GM12878 (cell line): ENCODE measurements at regions not wholly inside any gene's neighbourhood (a gene's known extent, or its start where the extent isn't known, plus 50 kb on each side); places are given as distances from the start of the nearest gene placed in this dataset.

Source experiments
- ATAC-seq: fragments of 200-7000 bp; cut with Tn5 transposase; 3 replicates; pipeline ENCODE4 v1.9.1; 2020; ENCODE audit warnings: mild to moderate bottlenecking, moderate library complexity
- BruUV-seq: library from RNA; stranded (reverse); fragments of 400-500 nt; replicated peaks from 2 replicates; lab custom pipeline; 2021; lab: Mats Ljungman, UMichigan
- CTCF ChIA-PET: fragments of 300-600 bp; sonication (Branson Sonifier 250); formaldehyde crosslinking; extraction: SDS; loops from one replicate; lab custom pipeline; 2021; ENCODE audit warnings: inconsistent platforms; lab: Yijun Ruan, JAX
- POLR2A ChIA-PET: fragments of 350-600 bp; formaldehyde crosslinking; extraction: SDS; loops from one replicate; lab custom pipeline; 2021; ENCODE audit warnings: inconsistent platforms; lab: Charles Lee
- RAD21 ChIA-PET: fragments of 300-600 bp; sonication (Branson Sonifier 250); formaldehyde crosslinking; loops from one replicate; lab custom pipeline; 2023; ENCODE audit warnings: antibody characterized with exemption; ENCODE audit not compliant: unreplicated experiment; lab: Charles Lee
- SMC1A ChIA-PET: fragments of 300-600 bp; sonication (Branson Sonifier 250); formaldehyde crosslinking; loops from one replicate; lab custom pipeline; 2023; ENCODE audit not compliant: unreplicated experiment, uncharacterized antibody; lab: Charles Lee
- DNase-seq: peaks from one replicate; pipeline ENCODE4 v3.0.0-alpha.2; 2011; ENCODE audit warnings: low read depth, low spot score
- FAIRE-seq: peaks from 3 replicates; lab custom pipeline; 2011; peaks lifted over from hg19 to GRCh38; lab: Jason Lieb, UNC
- H2AFZ ChIP-seq: 2 replicates; pipeline ENCODE4 v1.6.0; 2011; ENCODE audit warnings: low read depth, low read length, control low read depth; ENCODE audit not compliant: control insufficient read depth
- H3K27ac ChIP-seq: 2 replicates; pipeline ENCODE4 v1.5.1; 2011; ENCODE audit warnings: control low read depth; ENCODE audit not compliant: control insufficient read depth, insufficient read depth
- H3K27me3 ChIP-seq, 2 experiments: replicated peaks in 1 of 2; 2 replicates each; pipeline versions ENCODE4 v1.6.0 to v1.6.1; 2011; ENCODE audit warnings: low read length in 1 of 2; ENCODE audit not compliant: control insufficient read depth in 2 of 2, insufficient read depth in 2 of 2
- H3K36me3 ChIP-seq, 2 experiments: 2 replicates each; pipeline ENCODE4 v1.5.1; 2011; ENCODE audit warnings: low read length in 1 of 2; ENCODE audit not compliant: control insufficient read depth in 2 of 2, insufficient read depth in 2 of 2
- H3K4me1 ChIP-seq: 2 replicates; pipeline ENCODE4 v1.6.1; 2011; ENCODE audit warnings: mild to moderate bottlenecking, low read length, moderate library complexity, mixed read lengths; ENCODE audit not compliant: control insufficient read depth, insufficient read depth
- H3K4me2 ChIP-seq: 2 replicates; pipeline ENCODE4 v1.6.0; 2011; ENCODE audit warnings: control low read depth; ENCODE audit not compliant: control insufficient read depth, insufficient read depth
- H3K4me3 ChIP-seq: fragments of 200-600 bp; sonication (generic); 2 replicates; pipeline ENCODE4 v1.5.1; 2016
- H3K79me2 ChIP-seq: 2 replicates; pipeline ENCODE4 v1.6.0; 2011; ENCODE audit warnings: low read length; ENCODE audit not compliant: control insufficient read depth, insufficient read depth
- H3K9ac ChIP-seq: 2 replicates; pipeline ENCODE4 v1.8.0; 2011; ENCODE audit warnings: low read length, control low read depth, mixed read lengths; ENCODE audit not compliant: control insufficient read depth, insufficient read depth
- H3K9me3 ChIP-seq: replicated peaks from 3 replicates; pipeline ENCODE4 v1.5.1; 2011; ENCODE audit warnings: mild to moderate bottlenecking, low read length; ENCODE audit not compliant: control insufficient read depth, insufficient read depth
- H4K20me1 ChIP-seq: 2 replicates; pipeline ENCODE4 v1.6.0; 2011; ENCODE audit not compliant: control insufficient read depth, insufficient read depth
- BHLHE40 ChIP-seq, 2 experiments: fragments of 450-650 bp in 1 of 2; IDR thresholded peaks; 2 replicates each; pipeline ENCODE4 v1.6.1; 2011 to 2017; ENCODE audit warnings: low read depth in 2 of 2, borderline replicate concordance in 1 of 2, improper control_type of control experiment in 1 of 2, low read length in 1 of 2, mild to moderate bottlenecking in 1 of 2
- EZH2 ChIP-seq: IDR thresholded peaks from 2 replicates; pipeline ENCODE4 v1.6.1; 2012; ENCODE audit warnings: low read depth, mild to moderate bottlenecking, control low read depth, inconsistent platforms, low read length, borderline replicate concordance; ENCODE audit not compliant: control insufficient read depth
- WRNIP1 ChIP-seq: IDR thresholded peaks from 2 replicates; pipeline ENCODE4 v1.6.1; 2011; ENCODE audit warnings: low read depth, low read length, improper control_type of control experiment, borderline replicate concordance
- YY1 ChIP-seq: IDR thresholded peaks from 2 replicates; pipeline ENCODE4 v1.6.1; 2011; ENCODE audit warnings: low read depth, mild to moderate bottlenecking, low read length
- WGBS: methylation state at CpG from one replicate; pipeline ENCODE4 v1.1.6; 2016; ENCODE audit warnings: low lambda C conversion rate; ENCODE audit not compliant: insufficient replicate concordance, insufficient coverage; ENCODE audit errors: missing lambda C conversion rate; 5-methylcytosine and 5-hydroxymethylcytosine counted together
- in situ Hi-C: fragments of 300-500 bp; cut with MboI; formaldehyde crosslinking; loops from 9 replicates; pipeline ENCODE4 v1.14.3; 2018; ENCODE audit warnings: mixed read lengths
- intact Hi-C: fragments of 100-400 bp; cut with micrococcal nuclease; formaldehyde crosslinking; loops from one replicate; pipeline ENCODE4 v1.14.2; 2022; ENCODE audit not compliant: unreplicated experiment
- TF ChIP-seq, protein P1 (sequence below): fragments of 450-650 bp; IDR thresholded peaks from 2 replicates; pipeline ENCODE4 v1.6.1; 2017; ENCODE audit warnings: low read depth, mild to moderate bottlenecking, moderate library complexity
- TF ChIP-seq, protein P2 (sequence below): fragments of 150-350 bp; IDR thresholded peaks from 2 replicates; pipeline ENCODE4 v1.6.1; 2014; ENCODE audit warnings: mild to moderate bottlenecking, low read depth, low read length
- TF ChIP-seq, protein P3 (sequence below): fragments of 450-650 bp; IDR thresholded peaks from 2 replicates; pipeline ENCODE4 v1.6.1; 2017; ENCODE audit warnings: antibody characterized with exemption, mild to moderate bottlenecking, moderate library complexity
- TF ChIP-seq, protein P4 (sequence below): fragments of 450-650 bp; IDR thresholded peaks from 2 replicates; pipeline ENCODE4 v1.6.1; 2016; ENCODE audit warnings: mild to moderate bottlenecking
- TF ChIP-seq, protein P5 (sequence below): fragments of 450-650 bp; IDR thresholded peaks from 2 replicates; pipeline ENCODE4 v1.6.1; 2014; ENCODE audit warnings: mild to moderate bottlenecking
- TF ChIP-seq, protein P6 (sequence below): fragments of 450-650 bp; formaldehyde crosslinking; IDR thresholded peaks from 2 replicates; pipeline ENCODE4 v1.4.0; 2020; ENCODE audit warnings: mild to moderate bottlenecking, moderate library complexity

GRCh38 chr16:85384833-85385462, 228.2 kb upstream of the GSE1 start:
- DNase-seq (no peak), FAIRE-seq (no peak), ATAC-seq (peak; percentile 25)
- Histone ChIP-seq H3K9ac (no peak overlapping the region), H4K20me1 (no peaks in the 10 kb centered on the region; the same call in 1 of the 2 replicates), H3K36me3 (no peaks in the 10 kb centered on the region), H3K4me2 (no peak overlapping the region), H3K27me3 (peaks cover 0 to 3% of the 10 kb centered on the region in 2 experiments; a peak in 3 of 4 replicates), H3K4me3 (no peak overlapping the region), H3K9me3 (no peaks in the 10 kb centered on the region), H3K27ac (no peak overlapping the region), H2AFZ (no peak overlapping the region), H3K4me1 (no peaks in the 10 kb centered on the region), H3K79me2 (no peaks in the 10 kb centered on the region)
- RAD21 ChIA-PET, result no interaction called here
- CTCF ChIA-PET, result no interaction called here
- BruUV-seq, result no TSS peak
- SMC1A ChIA-PET, result no interaction called here
- POLR2A ChIA-PET, result no interaction called here
- intact Hi-C loops (no loop called here), in situ Hi-C loops (no loop called here)
- WGBS, result 18% methylated on average over 20 of the region's 20 CpGs
- TF ChIP-seq, protein P1, sequence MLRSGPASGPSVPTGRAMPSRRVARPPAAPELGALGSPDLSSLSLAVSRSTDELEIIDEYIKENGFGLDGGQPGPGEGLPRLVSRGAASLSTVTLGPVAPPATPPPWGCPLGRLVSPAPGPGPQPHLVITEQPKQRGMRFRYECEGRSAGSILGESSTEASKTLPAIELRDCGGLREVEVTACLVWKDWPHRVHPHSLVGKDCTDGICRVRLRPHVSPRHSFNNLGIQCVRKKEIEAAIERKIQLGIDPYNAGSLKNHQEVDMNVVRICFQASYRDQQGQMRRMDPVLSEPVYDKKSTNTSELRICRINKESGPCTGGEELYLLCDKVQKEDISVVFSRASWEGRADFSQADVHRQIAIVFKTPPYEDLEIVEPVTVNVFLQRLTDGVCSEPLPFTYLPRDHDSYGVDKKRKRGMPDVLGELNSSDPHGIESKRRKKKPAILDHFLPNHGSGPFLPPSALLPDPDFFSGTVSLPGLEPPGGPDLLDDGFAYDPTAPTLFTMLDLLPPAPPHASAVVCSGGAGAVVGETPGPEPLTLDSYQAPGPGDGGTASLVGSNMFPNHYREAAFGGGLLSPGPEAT, result no peak
- TF ChIP-seq, protein P2, sequence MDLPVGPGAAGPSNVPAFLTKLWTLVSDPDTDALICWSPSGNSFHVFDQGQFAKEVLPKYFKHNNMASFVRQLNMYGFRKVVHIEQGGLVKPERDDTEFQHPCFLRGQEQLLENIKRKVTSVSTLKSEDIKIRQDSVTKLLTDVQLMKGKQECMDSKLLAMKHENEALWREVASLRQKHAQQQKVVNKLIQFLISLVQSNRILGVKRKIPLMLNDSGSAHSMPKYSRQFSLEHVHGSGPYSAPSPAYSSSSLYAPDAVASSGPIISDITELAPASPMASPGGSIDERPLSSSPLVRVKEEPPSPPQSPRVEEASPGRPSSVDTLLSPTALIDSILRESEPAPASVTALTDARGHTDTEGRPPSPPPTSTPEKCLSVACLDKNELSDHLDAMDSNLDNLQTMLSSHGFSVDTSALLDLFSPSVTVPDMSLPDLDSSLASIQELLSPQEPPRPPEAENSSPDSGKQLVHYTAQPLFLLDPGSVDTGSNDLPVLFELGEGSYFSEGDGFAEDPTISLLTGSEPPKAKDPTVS, result no peak
- TF ChIP-seq BHLHE40 (IDR thresholded peaks at IDR 0.05; ENCODE audit: borderline replicate concordance in 1 of 2, low read depth in 2 of 2, low read length in 1 of 2) (no peak), EZH2 (no peak), WRNIP1 (no peak), YY1 (no peak)
- TF ChIP-seq, protein P3, sequence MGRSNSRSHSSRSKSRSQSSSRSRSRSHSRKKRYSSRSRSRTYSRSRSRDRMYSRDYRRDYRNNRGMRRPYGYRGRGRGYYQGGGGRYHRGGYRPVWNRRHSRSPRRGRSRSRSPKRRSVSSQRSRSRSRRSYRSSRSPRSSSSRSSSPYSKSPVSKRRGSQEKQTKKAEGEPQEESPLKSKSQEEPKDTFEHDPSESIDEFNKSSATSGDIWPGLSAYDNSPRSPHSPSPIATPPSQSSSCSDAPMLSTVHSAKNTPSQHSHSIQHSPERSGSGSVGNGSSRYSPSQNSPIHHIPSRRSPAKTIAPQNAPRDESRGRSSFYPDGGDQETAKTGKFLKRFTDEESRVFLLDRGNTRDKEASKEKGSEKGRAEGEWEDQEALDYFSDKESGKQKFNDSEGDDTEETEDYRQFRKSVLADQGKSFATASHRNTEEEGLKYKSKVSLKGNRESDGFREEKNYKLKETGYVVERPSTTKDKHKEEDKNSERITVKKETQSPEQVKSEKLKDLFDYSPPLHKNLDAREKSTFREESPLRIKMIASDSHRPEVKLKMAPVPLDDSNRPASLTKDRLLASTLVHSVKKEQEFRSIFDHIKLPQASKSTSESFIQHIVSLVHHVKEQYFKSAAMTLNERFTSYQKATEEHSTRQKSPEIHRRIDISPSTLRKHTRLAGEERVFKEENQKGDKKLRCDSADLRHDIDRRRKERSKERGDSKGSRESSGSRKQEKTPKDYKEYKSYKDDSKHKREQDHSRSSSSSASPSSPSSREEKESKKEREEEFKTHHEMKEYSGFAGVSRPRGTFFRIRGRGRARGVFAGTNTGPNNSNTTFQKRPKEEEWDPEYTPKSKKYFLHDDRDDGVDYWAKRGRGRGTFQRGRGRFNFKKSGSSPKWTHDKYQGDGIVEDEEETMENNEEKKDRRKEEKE, result no peak
- TF ChIP-seq, protein P4, sequence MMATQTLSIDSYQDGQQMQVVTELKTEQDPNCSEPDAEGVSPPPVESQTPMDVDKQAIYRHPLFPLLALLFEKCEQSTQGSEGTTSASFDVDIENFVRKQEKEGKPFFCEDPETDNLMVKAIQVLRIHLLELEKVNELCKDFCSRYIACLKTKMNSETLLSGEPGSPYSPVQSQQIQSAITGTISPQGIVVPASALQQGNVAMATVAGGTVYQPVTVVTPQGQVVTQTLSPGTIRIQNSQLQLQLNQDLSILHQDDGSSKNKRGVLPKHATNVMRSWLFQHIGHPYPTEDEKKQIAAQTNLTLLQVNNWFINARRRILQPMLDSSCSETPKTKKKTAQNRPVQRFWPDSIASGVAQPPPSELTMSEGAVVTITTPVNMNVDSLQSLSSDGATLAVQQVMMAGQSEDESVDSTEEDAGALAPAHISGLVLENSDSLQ, result no peak
- TF ChIP-seq, protein P5, sequence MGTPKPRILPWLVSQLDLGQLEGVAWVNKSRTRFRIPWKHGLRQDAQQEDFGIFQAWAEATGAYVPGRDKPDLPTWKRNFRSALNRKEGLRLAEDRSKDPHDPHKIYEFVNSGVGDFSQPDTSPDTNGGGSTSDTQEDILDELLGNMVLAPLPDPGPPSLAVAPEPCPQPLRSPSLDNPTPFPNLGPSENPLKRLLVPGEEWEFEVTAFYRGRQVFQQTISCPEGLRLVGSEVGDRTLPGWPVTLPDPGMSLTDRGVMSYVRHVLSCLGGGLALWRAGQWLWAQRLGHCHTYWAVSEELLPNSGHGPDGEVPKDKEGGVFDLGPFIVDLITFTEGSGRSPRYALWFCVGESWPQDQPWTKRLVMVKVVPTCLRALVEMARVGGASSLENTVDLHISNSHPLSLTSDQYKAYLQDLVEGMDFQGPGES, result no peak
- TF ChIP-seq, protein P6, sequence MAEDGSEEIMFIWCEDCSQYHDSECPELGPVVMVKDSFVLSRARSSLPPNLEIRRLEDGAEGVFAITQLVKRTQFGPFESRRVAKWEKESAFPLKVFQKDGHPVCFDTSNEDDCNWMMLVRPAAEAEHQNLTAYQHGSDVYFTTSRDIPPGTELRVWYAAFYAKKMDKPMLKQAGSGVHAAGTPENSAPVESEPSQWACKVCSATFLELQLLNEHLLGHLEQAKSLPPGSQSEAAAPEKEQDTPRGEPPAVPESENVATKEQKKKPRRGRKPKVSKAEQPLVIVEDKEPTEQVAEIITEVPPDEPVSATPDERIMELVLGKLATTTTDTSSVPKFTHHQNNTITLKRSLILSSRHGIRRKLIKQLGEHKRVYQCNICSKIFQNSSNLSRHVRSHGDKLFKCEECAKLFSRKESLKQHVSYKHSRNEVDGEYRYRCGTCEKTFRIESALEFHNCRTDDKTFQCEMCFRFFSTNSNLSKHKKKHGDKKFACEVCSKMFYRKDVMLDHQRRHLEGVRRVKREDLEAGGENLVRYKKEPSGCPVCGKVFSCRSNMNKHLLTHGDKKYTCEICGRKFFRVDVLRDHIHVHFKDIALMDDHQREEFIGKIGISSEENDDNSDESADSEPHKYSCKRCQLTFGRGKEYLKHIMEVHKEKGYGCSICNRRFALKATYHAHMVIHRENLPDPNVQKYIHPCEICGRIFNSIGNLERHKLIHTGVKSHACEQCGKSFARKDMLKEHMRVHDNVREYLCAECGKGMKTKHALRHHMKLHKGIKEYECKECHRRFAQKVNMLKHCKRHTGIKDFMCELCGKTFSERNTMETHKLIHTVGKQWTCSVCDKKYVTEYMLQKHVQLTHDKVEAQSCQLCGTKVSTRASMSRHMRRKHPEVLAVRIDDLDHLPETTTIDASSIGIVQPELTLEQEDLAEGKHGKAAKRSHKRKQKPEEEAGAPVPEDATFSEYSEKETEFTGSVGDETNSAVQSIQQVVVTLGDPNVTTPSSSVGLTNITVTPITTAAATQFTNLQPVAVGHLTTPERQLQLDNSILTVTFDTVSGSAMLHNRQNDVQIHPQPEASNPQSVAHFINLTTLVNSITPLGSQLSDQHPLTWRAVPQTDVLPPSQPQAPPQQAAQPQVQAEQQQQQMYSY (CRISPR knock-in tag), result no peak
